SJCRH30 (cell line): ENCODE measurements at regions not wholly inside any gene's neighbourhood (a gene's known extent, or its start where the extent isn't known, plus 50 kb on each side); places are given as distances from the start of the nearest gene placed in this dataset.
"Not testable (repeated sequence)": the region's sequence is repeated elsewhere in the genome, so short reads cannot be mapped to it uniquely, and the experiment has no call there.

Experiments used
- DNase-seq, 2 experiments: peaks; one replicate each; pipeline ENCODE4 v3.0.0-alpha.2; 2015 to 2020
- H3K27ac ChIP-seq: fragments of 250-450 bp; sonication (Bioruptor Pico); 2 replicates; pipeline ENCODE4 v1.5.1; 2020; ENCODE audit warnings: mild to moderate bottlenecking, moderate library complexity
- H3K27me3 ChIP-seq: fragments of 250-450 bp; sonication (Bioruptor Pico); 2 replicates; pipeline ENCODE4 v1.5.1; 2020; ENCODE audit warnings: mild to moderate bottlenecking, moderate library complexity
- H3K36me3 ChIP-seq: fragments of 250-450 bp; sonication (Bioruptor Pico); 2 replicates; pipeline ENCODE4 v1.5.1; 2020; ENCODE audit warnings: mild to moderate bottlenecking, moderate library complexity
- H3K4me1 ChIP-seq: fragments of 250-450 bp; sonication (Bioruptor Pico); 2 replicates; pipeline ENCODE4 v1.5.1; 2020; ENCODE audit warnings: mild to moderate bottlenecking, moderate library complexity
- H3K4me3 ChIP-seq: fragments of 250-450 bp; sonication (Bioruptor Pico); 2 replicates; pipeline ENCODE4 v1.5.1; 2020; ENCODE audit warnings: mild to moderate bottlenecking, moderate library complexity
- H3K9me3 ChIP-seq: fragments of 250-450 bp; sonication (Bioruptor Pico); replicated peaks from 2 replicates; pipeline ENCODE4 v1.5.1; 2020; ENCODE audit warnings: mild to moderate bottlenecking, moderate library complexity

DNA sequence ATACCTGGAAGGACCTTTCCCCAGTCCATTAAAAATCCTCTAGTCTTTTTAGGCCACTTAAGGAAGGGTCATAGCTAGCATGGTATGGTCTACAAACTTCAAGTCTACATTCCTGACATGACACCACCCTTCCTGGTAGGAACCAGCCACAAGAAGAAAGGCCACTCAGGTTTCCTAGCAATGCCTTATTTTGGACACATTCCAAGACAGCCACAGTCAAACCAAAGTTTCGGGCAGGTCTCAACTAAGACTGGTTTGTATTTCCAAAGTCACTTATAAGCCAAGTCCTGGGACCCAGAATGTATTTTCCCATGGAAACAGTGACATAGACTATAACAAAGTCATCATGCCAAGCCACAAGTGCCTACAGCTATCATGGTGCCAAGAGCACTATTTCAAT, 50.6 kb upstream of the SLC44A3 start:
- H3K4me3 ChIP-seq, result no peak overlapping the region
- H3K4me1 ChIP-seq, result peaks cover 13% of the 10 kb centered on the region
- no peaks in the 10 kb centered on the region for H3K36me3 ChIP-seq
- no peaks in the 10 kb centered on the region for H3K27me3 ChIP-seq
- no peak overlapping the region for H3K27ac ChIP-seq
- no peak for DNase-seq
- no peaks in the 10 kb centered on the region; the same call in 1 of the 2 replicates for H3K9me3 ChIP-seq

DNA sequence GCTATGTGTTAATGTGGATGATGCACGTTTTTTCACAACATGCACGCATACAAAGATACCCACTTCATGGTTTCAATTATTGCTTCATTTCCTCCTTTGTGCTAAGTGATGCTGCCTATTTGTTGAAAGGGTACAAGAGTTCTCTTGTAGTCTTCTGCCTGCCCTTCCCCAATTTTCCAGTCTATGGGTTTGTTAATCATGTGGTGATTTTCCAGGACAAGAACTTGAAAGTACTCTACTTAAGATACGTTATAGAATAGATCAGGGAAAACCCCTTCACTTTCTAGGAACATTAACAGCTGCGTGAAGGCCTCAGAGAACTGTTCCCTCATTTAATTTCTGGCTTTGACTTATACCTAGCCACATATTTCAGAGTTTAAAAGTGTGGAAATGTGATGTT, 52.1 kb upstream of the SLC44A3 start:
- DNase-seq, result no peak

DNA sequence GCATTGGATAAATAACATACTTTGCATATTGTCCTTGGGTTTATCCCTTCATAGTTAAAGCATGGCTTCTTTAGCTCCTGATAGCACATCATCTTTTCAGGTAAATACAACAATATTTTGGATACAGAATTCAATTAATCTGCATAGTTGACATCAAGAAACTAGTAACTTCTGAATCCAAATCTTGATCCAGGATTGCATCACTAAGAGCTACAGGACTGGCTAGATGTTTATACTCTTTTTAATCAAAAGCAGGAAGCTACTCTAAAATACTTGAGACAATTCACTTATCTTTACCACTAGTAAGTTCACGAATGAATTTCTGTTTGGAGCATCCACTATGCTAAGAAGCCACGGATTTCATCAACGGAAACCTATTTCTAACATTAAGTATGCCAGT, 54.2 kb upstream of the SLC44A3 start:
- DNase-seq, result no peak
- Histone ChIP-seq H3K4me1 (no peaks in the 10 kb centered on the region), H3K4me3 (no peak overlapping the region), H3K36me3 (no peaks in the 10 kb centered on the region), H3K27ac (no peak overlapping the region), H3K9me3 (no peaks in the 10 kb centered on the region; the same call in 1 of the 2 replicates), H3K27me3 (no peaks in the 10 kb centered on the region)

More for the DNA sequence above, 52.1 kb upstream of the SLC44A3 start:
- H3K36me3 ChIP-seq, result no peaks in the 10 kb centered on the region
- no peak overlapping the region for H3K4me3 ChIP-seq
- no peak overlapping the region for H3K27ac ChIP-seq
- no peaks in the 10 kb centered on the region for H3K27me3 ChIP-seq
- no peaks in the 10 kb centered on the region; the same call in 1 of the 2 replicates for H3K9me3 ChIP-seq
- peaks cover under 1% of the 10 kb centered on the region; the same call in 1 of the 2 replicates for H3K4me1 ChIP-seq

DNA sequence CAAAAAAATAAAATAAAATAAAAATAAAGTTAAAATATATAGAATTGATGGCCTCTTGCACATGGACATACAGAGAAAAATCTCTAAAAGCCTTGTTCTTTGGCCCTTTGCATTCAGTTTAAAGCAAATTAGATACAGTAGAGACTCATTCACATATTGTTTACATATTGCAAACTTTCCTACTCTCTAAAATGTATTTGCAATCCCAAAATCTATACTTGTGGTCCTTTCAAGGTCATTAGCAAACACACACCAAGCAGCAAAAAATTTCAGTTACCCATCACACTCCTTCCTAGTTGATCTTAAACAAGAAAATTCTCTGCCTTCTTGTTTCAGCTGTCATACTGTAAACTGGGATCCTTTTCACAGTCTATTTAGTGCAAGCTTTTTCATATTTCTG, 61.0 kb upstream of the SLC44A3 start:
- H3K4me3 ChIP-seq, result no peak overlapping the region
- no peak overlapping the region for H3K27ac ChIP-seq
- no peaks in the 10 kb centered on the region for H3K36me3 ChIP-seq
- DNase-seq, result no peak
- H3K9me3 ChIP-seq, result no peaks in the 10 kb centered on the region; the same call in 1 of the 2 replicates
- H3K4me1 ChIP-seq, result peaks cover 8% of the 10 kb centered on the region; the same call in 1 of the 2 replicates
- H3K27me3 ChIP-seq, result no peaks in the 10 kb centered on the region

DNA sequence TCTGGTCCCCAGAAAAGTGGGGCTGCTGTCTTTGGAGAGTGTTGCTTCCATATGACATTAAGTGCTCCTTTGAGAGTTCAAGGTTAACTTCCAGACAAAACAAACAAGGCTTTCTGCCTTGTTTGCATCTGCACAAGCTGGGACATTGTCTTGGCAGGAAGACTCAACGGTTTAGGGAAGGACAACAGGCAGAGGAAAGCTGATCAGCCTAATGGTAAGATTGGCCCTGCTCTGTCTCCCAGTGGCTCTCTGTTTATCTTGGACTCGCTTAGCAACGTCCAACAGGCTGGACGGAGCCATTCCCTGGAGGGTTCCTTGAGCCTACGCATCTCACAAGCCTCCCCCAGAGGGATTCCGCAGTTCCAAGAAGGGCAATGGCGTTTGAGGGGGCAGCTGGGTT, 62.2 kb upstream of the SLC44A3 start:
- no peaks in the 10 kb centered on the region; the same call in 1 of the 2 replicates for H3K9me3 ChIP-seq
- DNase-seq, result peak; percentile 48 to 60
- no peak overlapping the region for H3K4me3 ChIP-seq
- H3K27me3 ChIP-seq, result no peaks in the 10 kb centered on the region
- peaks cover 10% of the 10 kb centered on the region; the same call in 1 of the 2 replicates for H3K4me1 ChIP-seq
- no peaks in the 10 kb centered on the region for H3K36me3 ChIP-seq
- no peak overlapping the region for H3K27ac ChIP-seq

DNA sequence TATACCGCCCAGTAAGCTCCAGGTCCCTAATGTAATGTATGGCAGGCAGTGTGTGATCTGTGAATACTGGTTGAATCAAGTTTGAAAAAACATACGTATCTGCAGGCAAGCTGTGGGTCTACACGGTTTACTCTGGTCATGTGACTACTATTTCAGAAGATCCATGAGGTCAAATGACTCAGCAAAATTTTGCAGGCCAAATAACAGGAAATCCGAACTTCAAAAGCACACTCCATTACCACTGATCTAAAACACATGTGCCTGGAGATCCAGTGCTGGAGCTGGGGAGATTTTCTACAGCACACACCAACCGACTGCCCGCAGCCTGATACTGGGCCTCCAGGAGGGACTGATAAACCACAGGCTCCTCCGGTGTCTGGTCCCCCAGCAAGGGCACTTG, 64.5 kb upstream of the SLC44A3 start:
- DNase-seq, result no peak
- peaks cover 10% of the 10 kb centered on the region; the same call in 1 of the 2 replicates for H3K4me1 ChIP-seq
- no peaks in the 10 kb centered on the region; the same call in 1 of the 2 replicates for H3K9me3 ChIP-seq
- no peak overlapping the region for H3K4me3 ChIP-seq
- H3K27me3 ChIP-seq, result no peaks in the 10 kb centered on the region
- H3K27ac ChIP-seq, result no peak overlapping the region
- no peaks in the 10 kb centered on the region for H3K36me3 ChIP-seq

DNA sequence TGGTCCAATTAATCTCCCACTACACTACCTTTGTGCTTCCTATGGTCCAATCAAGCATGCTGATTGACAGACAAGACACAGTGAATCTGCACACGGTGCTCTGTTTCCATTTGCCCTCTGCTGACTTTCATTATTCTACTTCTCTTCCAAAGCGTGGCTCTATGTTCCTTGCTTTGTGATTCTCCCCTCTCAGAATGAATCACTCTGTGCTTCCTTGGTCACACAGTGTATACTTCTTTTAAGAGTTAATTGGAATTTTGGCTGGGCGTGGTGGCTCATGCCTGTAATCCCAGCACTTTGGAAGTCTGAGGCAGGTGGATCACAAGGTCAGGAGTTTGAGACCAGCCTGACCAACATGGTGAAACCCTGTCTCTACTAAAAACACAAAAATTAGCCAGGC, 65.1 kb upstream of the SLC44A3 start:
- not testable (repeated sequence) for H3K27me3 ChIP-seq, H3K27ac ChIP-seq, H3K36me3 ChIP-seq, H3K9me3 ChIP-seq, H3K4me3 ChIP-seq, DNase-seq
- H3K4me1 ChIP-seq, result peaks cover 10% of the 10 kb centered on the region; the same call in 1 of the 2 replicates

DNA sequence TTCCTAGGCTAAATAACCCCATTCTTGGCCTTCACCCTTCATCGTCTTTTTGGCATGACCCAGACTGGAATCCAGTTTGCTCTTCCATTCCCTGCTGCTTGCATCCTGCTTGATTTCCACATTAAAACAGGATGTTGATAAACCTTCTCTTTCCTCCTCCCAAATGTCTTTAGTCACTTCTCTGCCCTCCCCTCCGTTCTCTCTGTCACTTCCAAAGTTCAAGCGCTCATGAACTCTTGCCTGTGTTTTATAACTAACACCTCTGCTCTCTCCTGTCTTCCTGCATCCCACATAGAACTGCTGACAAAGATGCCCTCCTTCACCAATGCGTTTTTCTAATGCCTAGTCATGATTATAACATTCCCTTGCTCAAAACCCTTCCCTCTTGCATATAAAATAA, 65.6 kb upstream of the SLC44A3 start:
- Histone ChIP-seq H3K4me1 (peaks cover 10% of the 10 kb centered on the region; the same call in 1 of the 2 replicates), H3K36me3 (no peaks in the 10 kb centered on the region), H3K9me3 (no peaks in the 10 kb centered on the region; the same call in 1 of the 2 replicates), H3K4me3 (no peak overlapping the region), H3K27me3 (no peaks in the 10 kb centered on the region), H3K27ac (no peak overlapping the region)
- DNase-seq, result no peak

DNA sequence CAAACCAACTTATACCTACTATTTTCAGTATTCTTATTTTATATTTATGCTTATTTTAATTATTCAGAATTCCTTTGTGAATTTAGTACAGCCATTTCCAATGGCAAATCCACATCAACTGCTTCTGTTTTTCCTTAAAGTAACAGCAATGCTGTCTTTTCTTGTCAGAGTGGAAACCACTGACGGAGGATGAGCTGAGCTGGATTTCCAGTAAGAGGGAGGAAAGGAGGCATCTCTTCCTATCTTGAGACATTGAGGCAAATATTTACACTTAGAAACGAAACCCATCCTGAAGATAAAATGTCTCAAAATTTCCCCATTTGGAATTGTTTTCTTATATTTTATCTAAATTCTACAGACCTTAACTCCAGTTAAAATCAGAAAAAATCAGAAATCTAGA, 66.1 kb upstream of the SLC44A3 start:
- H3K4me1 ChIP-seq, result peaks cover 10% of the 10 kb centered on the region; the same call in 1 of the 2 replicates
- no peak for DNase-seq
- H3K27me3 ChIP-seq, result no peaks in the 10 kb centered on the region
- no peaks in the 10 kb centered on the region for H3K36me3 ChIP-seq
- no peaks in the 10 kb centered on the region; the same call in 1 of the 2 replicates for H3K9me3 ChIP-seq
- no peak overlapping the region for H3K4me3 ChIP-seq
- H3K27ac ChIP-seq, result no peak overlapping the region

DNA sequence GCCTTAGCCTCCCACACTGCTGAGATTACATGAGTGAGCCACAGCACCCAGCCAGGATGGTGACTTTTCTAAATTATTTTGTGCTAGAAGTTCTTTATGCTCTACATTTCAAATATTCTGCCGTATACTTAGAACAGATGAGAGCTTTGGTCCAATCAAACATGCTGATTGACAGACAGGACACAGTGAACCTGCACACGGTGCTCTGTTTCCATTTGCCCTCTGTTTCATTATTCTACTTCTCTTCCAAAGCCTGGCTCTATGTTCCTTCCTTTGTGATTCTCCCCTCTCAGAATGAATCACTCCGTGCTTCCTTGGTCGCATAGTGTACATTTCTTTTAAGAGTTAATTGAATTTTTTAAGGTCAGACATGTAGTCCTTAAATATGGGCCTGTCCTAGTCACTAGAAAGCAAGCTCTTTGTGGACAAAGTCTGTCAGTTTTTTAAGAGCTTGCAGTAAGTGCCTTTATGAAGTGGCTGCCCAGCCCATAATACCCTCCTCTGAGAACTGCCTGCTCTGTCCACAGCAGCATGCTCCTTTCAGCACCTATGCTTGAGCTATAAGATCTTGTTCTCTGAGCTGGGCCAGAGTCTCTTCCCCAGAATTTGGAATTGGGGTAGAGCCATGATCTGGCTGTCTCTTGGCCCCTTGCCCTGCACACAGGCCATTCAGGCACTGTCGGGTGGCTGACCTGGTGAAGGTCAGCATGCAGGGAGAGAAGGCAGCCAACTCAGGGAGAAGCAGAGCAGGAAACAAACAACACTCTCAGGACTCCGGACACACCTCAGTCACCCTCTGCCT, 66.8 kb upstream of the SLC44A3 start:
- H3K27ac ChIP-seq, result no peak overlapping the region
- no peak overlapping the region for H3K4me3 ChIP-seq
- no peaks in the 10 kb centered on the region for H3K36me3 ChIP-seq

DNA sequence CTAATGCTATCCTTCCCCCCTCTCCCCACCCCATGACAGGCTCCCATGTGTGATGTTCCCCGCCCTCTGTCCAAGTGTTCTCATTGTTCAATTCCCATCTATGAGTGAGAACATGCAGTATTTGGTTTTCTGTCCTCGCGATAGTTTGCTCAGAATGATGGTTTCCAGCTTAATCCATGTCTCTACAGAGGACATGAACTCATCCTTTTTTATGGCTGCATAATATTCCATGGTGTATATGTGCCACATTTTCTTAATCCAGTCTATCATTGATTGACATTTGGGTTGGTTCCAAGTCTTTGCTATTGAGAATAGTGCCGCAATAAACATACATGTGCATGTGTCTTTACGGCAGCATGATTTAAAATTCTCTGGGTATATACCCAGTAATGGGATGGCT, 68.7 kb upstream of the SLC44A3 start:
- H3K4me3 ChIP-seq, H3K9me3 ChIP-seq, DNase-seq, H3K36me3 ChIP-seq, H3K27ac ChIP-seq, H3K27me3 ChIP-seq: not testable (repeated sequence)
- H3K4me1 ChIP-seq, result peaks cover 12% of the 10 kb centered on the region

More for the DNA sequence above, 66.8 kb upstream of the SLC44A3 start:
- no peak for DNase-seq
- peaks cover 10% of the 10 kb centered on the region; the same call in 1 of the 2 replicates for H3K4me1 ChIP-seq
- H3K27me3 ChIP-seq, result no peaks in the 10 kb centered on the region
- no peaks in the 10 kb centered on the region; the same call in 1 of the 2 replicates for H3K9me3 ChIP-seq

DNA sequence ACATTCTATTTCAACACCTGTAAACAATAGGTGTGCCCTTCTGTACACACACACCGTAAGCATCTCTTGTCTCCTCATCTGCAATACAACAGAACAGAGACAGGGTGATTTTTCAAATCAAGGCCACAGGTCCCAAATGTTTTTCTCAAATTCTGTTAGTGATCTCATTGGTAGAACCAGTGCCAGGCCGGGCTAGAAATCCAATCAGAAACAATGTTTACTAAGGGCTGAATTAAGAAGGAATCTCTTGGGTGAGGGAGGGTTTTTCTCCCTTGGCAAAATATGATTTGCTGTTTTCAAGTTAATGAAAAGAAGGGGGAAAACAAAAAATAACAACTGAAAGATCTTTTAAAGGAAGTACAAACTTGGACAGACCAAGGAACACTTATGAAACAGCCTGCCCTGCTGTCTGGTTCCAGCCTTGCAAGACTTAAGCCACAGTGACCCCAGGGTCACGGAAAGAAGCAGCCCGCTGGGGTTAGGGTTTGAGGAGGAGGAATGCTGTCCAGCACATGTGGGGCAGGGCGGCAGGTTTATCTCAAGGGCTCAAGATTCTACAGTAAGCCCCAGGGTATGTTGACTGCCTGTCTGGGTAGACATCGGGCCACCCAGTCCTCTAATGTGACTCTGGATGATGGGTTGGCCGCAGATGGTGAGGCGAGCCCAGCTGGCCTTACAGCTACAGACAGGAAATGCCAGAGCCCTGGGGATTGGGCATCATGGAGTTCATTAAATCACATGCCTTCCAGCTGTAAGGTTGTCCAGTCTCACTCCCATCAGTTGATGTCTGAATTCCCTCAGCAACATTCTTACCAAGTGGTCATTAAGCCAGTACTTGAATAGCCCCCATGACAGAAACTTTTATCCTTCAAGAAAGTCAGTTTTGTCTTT, 73.3 kb upstream of the SLC44A3 start:
- peak; percentile 38 to 43 for DNase-seq
- Histone ChIP-seq H3K27me3 (no peaks in the 10 kb centered on the region), H3K4me1 (peaks cover 29% of the 10 kb centered on the region), H3K9me3 (no peaks in the 10 kb centered on the region), H3K36me3 (no peaks in the 10 kb centered on the region), H3K27ac (no peak overlapping the region), H3K4me3 (no peak overlapping the region)

DNA sequence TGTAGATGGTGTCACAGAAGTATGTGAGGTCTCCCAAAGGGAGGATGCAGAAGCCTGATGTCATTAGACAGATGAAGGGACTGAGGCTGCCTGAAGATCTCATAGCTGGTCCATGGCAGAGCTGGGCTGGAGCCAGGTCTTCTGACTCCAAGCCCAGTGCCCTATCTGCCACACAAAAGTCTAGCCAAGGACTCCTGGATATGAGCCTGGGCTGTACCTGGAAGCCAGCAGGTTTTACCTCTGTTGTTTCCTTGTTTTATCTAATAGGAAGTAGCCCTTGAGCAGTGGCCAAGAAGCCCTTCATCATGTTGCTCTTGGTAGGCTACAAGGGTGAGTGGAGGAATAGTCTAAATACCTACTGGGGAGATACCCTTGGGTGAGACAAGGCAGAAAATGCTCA, 74.4 kb upstream of the SLC44A3 start:
- Histone ChIP-seq H3K4me3 (no peak overlapping the region), H3K27ac (no peak overlapping the region), H3K9me3 (no peaks in the 10 kb centered on the region), H3K36me3 (no peaks in the 10 kb centered on the region), H3K4me1 (peaks cover 35% of the 10 kb centered on the region), H3K27me3 (no peaks in the 10 kb centered on the region)
- DNase-seq, result no peak

DNA sequence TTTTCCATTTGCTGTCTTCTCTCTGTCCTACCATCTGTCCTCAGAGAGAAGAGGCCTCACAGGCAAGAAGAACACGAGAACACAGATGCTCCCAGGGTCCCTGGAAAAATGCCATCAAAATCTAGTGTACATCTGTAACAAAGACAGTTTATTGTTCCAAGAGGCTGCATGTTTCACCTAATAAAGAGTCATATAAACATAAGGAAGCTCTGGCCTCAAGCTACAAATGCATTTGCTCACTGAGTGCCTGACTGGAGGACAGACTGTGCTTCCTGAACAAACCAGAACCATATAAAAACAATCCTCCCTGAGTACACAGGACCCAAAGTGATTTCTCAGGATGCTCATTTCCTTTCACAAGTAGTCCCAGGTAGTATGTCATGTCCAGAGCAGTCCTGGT, 76.3 kb upstream of the SLC44A3 start:
- Histone ChIP-seq H3K27ac (peak overlapping the region; percentile 45), H3K36me3 (no peaks in the 10 kb centered on the region), H3K9me3 (no peaks in the 10 kb centered on the region), H3K27me3 (no peaks in the 10 kb centered on the region), H3K4me3 (no peak overlapping the region), H3K4me1 (peaks cover 54% of the 10 kb centered on the region)
- DNase-seq, result peak; percentile 62 to 92

DNA sequence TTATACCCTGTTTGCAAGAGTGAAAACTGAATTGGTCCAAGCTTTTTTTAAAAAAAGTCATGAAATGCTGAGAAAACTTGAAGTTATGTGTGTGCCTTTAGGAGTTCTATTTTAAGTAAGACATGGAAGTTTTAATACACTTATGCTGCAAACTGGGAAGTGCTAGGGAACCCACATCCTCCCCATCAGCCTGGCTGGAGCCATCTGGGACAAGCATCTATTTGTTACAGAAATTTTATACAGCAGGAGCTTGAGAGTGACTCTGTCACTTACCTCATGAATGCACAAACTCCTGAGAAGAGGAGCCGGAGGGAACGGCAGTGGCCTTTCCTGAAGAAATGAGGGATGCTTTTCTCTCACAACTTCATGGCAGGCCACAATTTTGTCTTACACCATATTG, 78.2 kb upstream of the SLC44A3 start:
- Histone ChIP-seq H3K27me3 (no peaks in the 10 kb centered on the region), H3K9me3 (no peaks in the 10 kb centered on the region), H3K27ac (no peak overlapping the region), H3K36me3 (no peaks in the 10 kb centered on the region), H3K4me3 (no peak overlapping the region), H3K4me1 (peaks cover 55% of the 10 kb centered on the region)
- no peak for DNase-seq
